GM12873 (cell line): ENCODE measurements at regions not wholly inside any gene's neighbourhood (a gene's known extent, or its start where the extent isn't known, plus 50 kb on each side); places are given as distances from the start of the nearest gene placed in this dataset.

Source experiments
- CTCF ChIP-seq: IDR thresholded peaks from 2 replicates; pipeline ENCODE4 v1.5.1; 2012; ENCODE audit warnings: low read depth, mild to moderate bottlenecking, moderate library complexity, low read length, control low read depth; ENCODE audit not compliant: insufficient read depth; ENCODE audit errors: missing control alignments

- no peak for TF ChIP-seq CTCF
Observed at GRCh38 chr1:173341971-173342370, 134.8 kb upstream of the TNFSF4 start.

DNA sequence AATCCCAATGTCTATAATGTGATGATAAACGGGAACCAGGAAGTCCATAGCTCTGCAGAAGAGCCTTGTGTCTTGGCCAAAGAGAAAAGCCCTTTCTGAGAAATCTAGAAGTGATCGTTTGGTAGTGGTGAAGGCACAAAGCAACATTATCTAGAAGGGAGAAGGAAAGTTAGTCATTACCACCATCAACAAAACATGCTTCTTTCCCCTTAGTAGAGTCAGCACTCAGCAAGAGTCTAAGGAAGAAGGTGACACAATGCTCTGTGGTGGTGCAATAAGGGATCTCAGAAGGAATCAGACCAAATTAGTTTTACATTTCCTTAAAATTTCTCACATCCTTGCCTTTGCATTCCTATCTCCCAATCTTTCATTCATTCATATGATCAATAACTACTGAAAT is 134.4 kb upstream of the PRDX6 start:
- TF ChIP-seq CTCF: no peak

DNA sequence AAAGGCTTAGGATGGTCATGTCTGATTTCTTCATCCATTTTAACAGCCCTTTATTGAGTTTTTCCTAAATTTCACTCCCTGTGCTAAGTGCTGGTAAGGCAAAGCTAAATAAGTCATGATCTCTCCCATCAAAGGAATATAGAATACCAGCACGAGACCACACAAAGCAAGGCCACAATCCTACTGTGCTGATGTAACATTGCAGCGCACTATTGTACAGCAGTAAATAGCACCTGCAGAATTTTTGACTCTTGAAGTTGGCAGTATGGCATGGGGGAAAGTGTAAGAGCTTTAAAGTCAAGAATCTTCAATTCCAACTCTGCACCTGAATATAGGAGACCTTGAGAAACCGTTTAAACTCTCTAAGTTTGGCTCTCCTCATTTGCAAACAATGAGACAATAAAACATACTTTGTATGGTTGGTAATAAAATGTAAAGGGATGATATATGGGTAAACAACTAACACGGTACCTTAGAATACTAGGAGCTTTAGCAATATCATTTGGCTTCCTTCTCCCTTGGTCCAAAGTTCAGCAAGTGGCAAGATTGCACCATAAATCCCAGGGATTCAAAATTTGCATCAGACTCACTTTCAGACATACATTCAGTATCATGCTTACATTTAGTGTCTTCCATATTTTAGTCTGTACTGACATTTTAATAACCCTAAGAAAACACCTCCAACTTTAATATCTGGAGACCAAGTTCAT is 132.9 kb upstream of the PRDX6 start:
- no peak for TF ChIP-seq CTCF

DNA sequence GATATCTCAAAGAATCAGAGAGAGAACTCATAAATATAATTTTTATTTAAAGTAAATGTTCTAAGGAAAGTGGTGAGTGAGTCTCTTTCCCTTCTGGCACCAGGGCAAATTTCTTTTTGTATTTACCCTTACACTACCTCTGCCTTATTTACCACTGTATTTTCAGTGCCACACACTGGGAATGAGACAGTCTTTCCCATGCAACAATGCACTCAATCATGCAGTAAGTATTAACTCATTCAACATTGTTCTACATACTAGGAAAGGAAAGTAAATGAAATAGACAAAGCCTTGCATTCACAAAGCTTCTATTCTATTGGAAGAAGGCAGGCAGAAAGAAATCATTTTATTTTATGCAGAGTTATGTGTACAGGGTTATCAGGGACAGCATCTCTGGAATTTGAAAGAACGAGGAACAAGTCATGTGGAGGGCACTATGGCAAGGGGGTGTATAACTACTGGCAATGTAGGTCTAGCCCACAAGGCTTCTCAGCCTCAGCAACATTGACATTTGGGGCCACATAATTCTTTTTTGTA is 129.8 kb upstream of the PRDX6 start:
- no peak for TF ChIP-seq CTCF

DNA sequence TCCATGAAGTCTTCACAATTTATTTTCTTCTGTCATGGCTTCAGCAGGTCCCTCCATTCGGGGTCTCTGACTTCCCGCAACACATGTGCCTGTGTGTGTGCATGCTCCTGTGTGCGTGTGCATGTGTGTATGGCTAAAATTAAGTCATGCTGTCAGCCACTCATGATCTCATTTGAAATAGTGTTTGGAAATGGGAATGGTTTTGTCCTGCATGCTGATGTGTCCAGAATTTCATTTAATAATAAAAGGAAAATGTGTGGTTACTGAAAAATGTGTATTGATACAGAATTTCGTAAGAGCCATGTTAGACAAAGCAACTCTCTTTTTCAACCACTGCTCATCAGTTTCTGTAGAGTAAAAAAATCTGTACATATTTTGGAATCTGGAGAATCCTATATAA is 123.8 kb upstream of the PRDX6 start:
- TF ChIP-seq CTCF: no peak

GRCh38 chr1:173354937-173355280 is 122.2 kb upstream of the PRDX6 start:
- no peak for TF ChIP-seq CTCF

GRCh38 chr1:173355281-173356031 is 121.7 kb upstream of the PRDX6 start:
- no peak for TF ChIP-seq CTCF
